ENCODE measurements at regions not wholly inside any gene's neighbourhood (a gene's known extent, or its start where the extent isn't known, plus 50 kb on each side); places are given as distances from the start of the nearest gene placed in this dataset.

DNA sequence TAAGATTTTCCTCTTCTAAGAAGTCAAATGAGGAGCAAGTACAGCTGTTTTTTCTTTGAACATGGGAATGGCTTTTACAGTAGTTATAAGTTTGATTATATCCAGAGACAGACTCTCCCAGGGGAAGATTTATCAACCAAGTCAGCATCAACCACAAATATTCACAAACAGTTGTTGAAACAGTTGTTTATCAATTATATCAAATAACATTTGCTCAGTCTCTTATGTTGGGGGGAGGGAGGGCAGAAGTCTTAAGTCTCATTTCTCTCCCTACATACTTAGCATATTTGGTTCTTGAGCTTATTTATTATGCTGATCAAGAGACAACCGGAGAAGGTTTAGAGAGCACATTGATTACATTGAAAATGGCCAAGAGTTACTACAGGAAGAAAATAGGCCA, 110.1 kb downstream of the FBXO8 start:
- H3K4me3 Mint-ChIP-seq (ENCODE audit: unreplicated experiment): no peak overlapping the region
- H3K27ac ChIP-seq (ENCODE audit: low read depth, low read length): no peak overlapping the region
- no peak overlapping the region for H2AFZ ChIP-seq (ENCODE audit: low read depth, low read length)
- peaks cover 4% of the 10 kb centered on the region for H3K27me3 Mint-ChIP-seq (ENCODE audit: low read depth, unreplicated experiment)
- no peaks in the 10 kb centered on the region for H3K9me3 Mint-ChIP-seq (ENCODE audit: unreplicated experiment)
- no peak for DNase-seq (ENCODE audit: low read depth)
- no peaks in the 10 kb centered on the region for H3K36me3 ChIP-seq (ENCODE audit: insufficient read depth, low read length)
- no peak for FAIRE-seq
- H4K20me1 ChIP-seq (ENCODE audit: insufficient read depth, low read length): no peaks in the 10 kb centered on the region
- no peak overlapping the region for H3K9ac ChIP-seq (ENCODE audit: low read length)
- no peak for TF ChIP-seq EZH2 (IDR thresholded peaks at IDR 0.05; ENCODE audit: insufficient read depth, low read length)
- TF ChIP-seq, protein P1, sequence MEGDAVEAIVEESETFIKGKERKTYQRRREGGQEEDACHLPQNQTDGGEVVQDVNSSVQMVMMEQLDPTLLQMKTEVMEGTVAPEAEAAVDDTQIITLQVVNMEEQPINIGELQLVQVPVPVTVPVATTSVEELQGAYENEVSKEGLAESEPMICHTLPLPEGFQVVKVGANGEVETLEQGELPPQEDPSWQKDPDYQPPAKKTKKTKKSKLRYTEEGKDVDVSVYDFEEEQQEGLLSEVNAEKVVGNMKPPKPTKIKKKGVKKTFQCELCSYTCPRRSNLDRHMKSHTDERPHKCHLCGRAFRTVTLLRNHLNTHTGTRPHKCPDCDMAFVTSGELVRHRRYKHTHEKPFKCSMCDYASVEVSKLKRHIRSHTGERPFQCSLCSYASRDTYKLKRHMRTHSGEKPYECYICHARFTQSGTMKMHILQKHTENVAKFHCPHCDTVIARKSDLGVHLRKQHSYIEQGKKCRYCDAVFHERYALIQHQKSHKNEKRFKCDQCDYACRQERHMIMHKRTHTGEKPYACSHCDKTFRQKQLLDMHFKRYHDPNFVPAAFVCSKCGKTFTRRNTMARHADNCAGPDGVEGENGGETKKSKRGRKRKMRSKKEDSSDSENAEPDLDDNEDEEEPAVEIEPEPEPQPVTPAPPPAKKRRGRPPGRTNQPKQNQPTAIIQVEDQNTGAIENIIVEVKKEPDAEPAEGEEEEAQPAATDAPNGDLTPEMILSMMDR (IDR thresholded peaks at IDR 0.05; ENCODE audit: insufficient read depth, low read depth, low read length): no peak
- H3K27me3 ChIP-seq (ENCODE audit: insufficient read depth, low read length): peaks cover 4% of the 10 kb centered on the region
- no peak overlapping the region for H3K4me2 ChIP-seq (ENCODE audit: low read length)
- no peaks in the 10 kb centered on the region for H3K36me3 Mint-ChIP-seq (ENCODE audit: low read depth, unreplicated experiment)
- H3K79me2 ChIP-seq (ENCODE audit: insufficient read depth, low read length): no peaks in the 10 kb centered on the region
- no peaks in the 10 kb centered on the region for H3K4me1 ChIP-seq (ENCODE audit: insufficient read depth, low read length)
- H3K27ac Mint-ChIP-seq (ENCODE audit: unreplicated experiment): no peak overlapping the region
- no peaks in the 10 kb centered on the region for H3K9me3 ChIP-seq (ENCODE audit: insufficient read depth, low read depth, low read length)
- no peak overlapping the region for H3K4me3 ChIP-seq (ENCODE audit: insufficient read depth, low read depth, low read length)
- H3K4me1 Mint-ChIP-seq (ENCODE audit: low read depth, unreplicated experiment): no peaks in the 10 kb centered on the region

DNA sequence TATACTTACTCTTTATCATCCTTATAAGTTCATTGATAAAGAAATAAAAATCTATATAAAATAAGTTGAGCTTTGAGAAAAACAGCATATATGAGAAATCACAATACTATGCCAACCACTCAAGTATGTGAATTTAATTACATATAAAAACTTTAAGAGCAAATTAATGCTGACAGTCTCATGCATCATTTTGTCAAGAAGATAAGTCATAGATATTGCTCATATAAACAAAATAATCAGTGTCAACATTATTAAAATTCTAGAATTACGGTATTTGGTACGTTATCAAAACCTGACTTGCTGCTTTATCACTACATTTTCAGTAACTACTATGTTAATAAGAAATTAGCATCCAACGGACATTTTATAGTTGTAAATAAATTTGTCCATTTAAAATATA, 111.2 kb downstream of the FBXO8 start:
- Histone ChIP-seq H3K4me1 (ENCODE audit: insufficient read depth, low read length) (no peaks in the 10 kb centered on the region), H3K79me2 (ENCODE audit: insufficient read depth, low read length) (no peaks in the 10 kb centered on the region), H3K4me3 (ENCODE audit: insufficient read depth, low read depth, low read length) (no peak overlapping the region), H4K20me1 (ENCODE audit: insufficient read depth, low read length) (no peaks in the 10 kb centered on the region), H3K27ac (ENCODE audit: low read depth, low read length) (no peak overlapping the region), H2AFZ (ENCODE audit: low read depth, low read length) (no peak overlapping the region), H3K9me3 (ENCODE audit: insufficient read depth, low read depth, low read length) (no peaks in the 10 kb centered on the region), H3K4me2 (ENCODE audit: low read length) (no peak overlapping the region), H3K27me3 (ENCODE audit: insufficient read depth, low read length) (no peaks in the 10 kb centered on the region), H3K9ac (ENCODE audit: low read length) (no peak overlapping the region), H3K36me3 (ENCODE audit: insufficient read depth, low read length) (no peaks in the 10 kb centered on the region)
- Mint-ChIP-seq H3K27me3 (ENCODE audit: low read depth, unreplicated experiment) (peaks cover 4% of the 10 kb centered on the region), H3K9me3 (ENCODE audit: unreplicated experiment) (no peaks in the 10 kb centered on the region), H3K4me3 (ENCODE audit: unreplicated experiment) (no peak overlapping the region), H3K27ac (ENCODE audit: unreplicated experiment) (no peak overlapping the region), H3K36me3 (ENCODE audit: low read depth, unreplicated experiment) (no peaks in the 10 kb centered on the region), H3K4me1 (ENCODE audit: low read depth, unreplicated experiment) (no peaks in the 10 kb centered on the region)
- no peak for TF ChIP-seq EZH2 (IDR thresholded peaks at IDR 0.05; ENCODE audit: insufficient read depth, low read length)
- TF ChIP-seq, protein P1 (IDR thresholded peaks at IDR 0.05; ENCODE audit: insufficient read depth, low read depth, low read length): no peak
- FAIRE-seq: no peak
- no peak for DNase-seq (ENCODE audit: low read depth)

DNA sequence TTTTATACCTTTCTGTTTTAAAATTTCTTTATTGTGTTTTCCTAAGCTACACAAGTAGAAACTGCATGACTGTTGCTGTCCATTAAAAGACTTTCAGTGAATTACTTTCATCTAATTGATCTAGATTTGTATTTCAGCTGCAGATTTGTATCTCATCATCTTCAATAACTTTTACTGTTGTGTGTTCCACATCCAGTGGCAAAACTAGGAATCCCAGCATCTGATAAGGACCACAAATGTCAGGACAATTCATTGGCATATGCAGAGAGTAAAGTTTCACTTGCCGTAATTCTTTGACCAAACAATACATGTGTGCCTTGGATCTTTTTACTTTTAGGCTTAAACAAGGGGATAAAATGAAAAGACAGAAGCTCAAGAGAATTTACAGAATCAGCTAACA, 112.6 kb downstream of the FBXO8 start:
- Mint-ChIP-seq H3K4me1 (ENCODE audit: low read depth, unreplicated experiment) (no peaks in the 10 kb centered on the region), H3K36me3 (ENCODE audit: low read depth, unreplicated experiment) (no peaks in the 10 kb centered on the region), H3K27me3 (ENCODE audit: low read depth, unreplicated experiment) (no peaks in the 10 kb centered on the region), H3K4me3 (ENCODE audit: unreplicated experiment) (no peak overlapping the region), H3K27ac (ENCODE audit: unreplicated experiment) (no peak overlapping the region), H3K9me3 (ENCODE audit: unreplicated experiment) (no peaks in the 10 kb centered on the region)
- no peaks in the 10 kb centered on the region for H3K4me1 ChIP-seq (ENCODE audit: insufficient read depth, low read length)
- H3K4me2 ChIP-seq (ENCODE audit: low read length): no peak overlapping the region
- DNase-seq (ENCODE audit: low read depth): no peak
- no peak overlapping the region for H3K27ac ChIP-seq (ENCODE audit: low read depth, low read length)
- no peaks in the 10 kb centered on the region for H3K9me3 ChIP-seq (ENCODE audit: insufficient read depth, low read depth, low read length)
- H3K4me3 ChIP-seq (ENCODE audit: insufficient read depth, low read depth, low read length): no peak overlapping the region
- no peaks in the 10 kb centered on the region for H3K36me3 ChIP-seq (ENCODE audit: insufficient read depth, low read length)
- no peak overlapping the region for H3K9ac ChIP-seq (ENCODE audit: low read length)
- H3K27me3 ChIP-seq (ENCODE audit: insufficient read depth, low read length): no peaks in the 10 kb centered on the region
- H2AFZ ChIP-seq (ENCODE audit: low read depth, low read length): no peak overlapping the region
- TF ChIP-seq, protein P1 (IDR thresholded peaks at IDR 0.05; ENCODE audit: insufficient read depth, low read depth, low read length): no peak
- no peak for TF ChIP-seq EZH2 (IDR thresholded peaks at IDR 0.05; ENCODE audit: insufficient read depth, low read length)
- FAIRE-seq: no peak
- H4K20me1 ChIP-seq (ENCODE audit: insufficient read depth, low read length): no peaks in the 10 kb centered on the region
- H3K79me2 ChIP-seq (ENCODE audit: insufficient read depth, low read length): no peaks in the 10 kb centered on the region
